ENCODE measurements at regions not wholly inside any gene's neighbourhood (a gene's known extent, or its start where the extent isn't known, plus 50 kb on each side); places are given as distances from the start of the nearest gene placed in this dataset.

DNA sequence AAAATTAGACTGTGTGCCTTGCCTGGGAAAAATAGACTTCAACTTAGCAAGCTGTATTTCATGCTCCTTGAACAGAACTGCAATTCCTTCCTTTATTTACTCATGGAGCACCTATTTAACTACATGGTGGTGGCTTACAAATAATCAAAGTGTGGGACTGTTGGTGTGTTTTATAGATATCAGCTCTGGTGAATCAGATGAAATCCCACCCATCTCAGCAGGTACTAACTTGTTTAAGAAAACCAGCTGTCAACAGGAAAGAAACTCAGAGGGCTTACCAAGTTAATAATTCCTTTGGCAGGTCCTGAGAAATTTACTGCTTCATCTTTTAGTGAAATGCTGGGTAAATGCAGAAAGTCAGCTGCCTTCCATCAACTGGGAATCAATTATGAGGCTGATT lies 830.6 kb downstream of the SLC4A3 start:
- Histone ChIP-seq H3K36me3 (ENCODE audit: control insufficient read depth, insufficient read depth, low read length) (no peaks in the 10 kb centered on the region), H3K27ac (ENCODE audit: extremely low read depth, low read depth, low read length) (no peak overlapping the region), H3K79me2 (ENCODE audit: control insufficient read depth, insufficient read depth, low read length) (no peaks in the 10 kb centered on the region), H3K27me3 (ENCODE audit: control insufficient read depth in 2 of 2, insufficient read depth in 2 of 2, low read length in 2 of 2) (no peaks in the 10 kb centered on the region), H3K4me3 (no peak overlapping the region), H3K4me2 (ENCODE audit: insufficient read depth, low read length) (no peak overlapping the region), H4K20me1 (replicated peaks; ENCODE audit: control insufficient read depth, insufficient read depth, low read length) (no peaks in the 10 kb centered on the region), H3K4me1 (replicated peaks in 1 of 2; ENCODE audit: control insufficient read depth in 2 of 2, insufficient read depth in 2 of 2, low read length in 2 of 2) (no peaks in the 10 kb centered on the region), H2AFZ (ENCODE audit: low read depth, low read length) (no peak overlapping the region), H3K9me1 (ENCODE audit: control insufficient read depth, insufficient read depth, low read length) (no peaks in the 10 kb centered on the region), H3K9ac (ENCODE audit: insufficient read depth in 1 of 2, low read depth in 2 of 2, low read length in 2 of 2) (no peak overlapping the region), H3K9me3 (replicated peaks; ENCODE audit: control insufficient read depth, insufficient read depth, low read depth, low read length) (0 out of 2 replicates have a peak, but pooled peaks cover 2% of the 10 kb centered on the region)
- in situ Hi-C loops (cut with MboI) = no loop called here
- TF ChIP-seq TEAD1 (CRISPR knock-in tag; IDR thresholded peaks at IDR 0.05) (no peak), PHF21A (IDR thresholded peaks at IDR 0.05; ENCODE audit: borderline replicate concordance, low read depth) (no peak)
- TF ChIP-seq, protein P1, sequence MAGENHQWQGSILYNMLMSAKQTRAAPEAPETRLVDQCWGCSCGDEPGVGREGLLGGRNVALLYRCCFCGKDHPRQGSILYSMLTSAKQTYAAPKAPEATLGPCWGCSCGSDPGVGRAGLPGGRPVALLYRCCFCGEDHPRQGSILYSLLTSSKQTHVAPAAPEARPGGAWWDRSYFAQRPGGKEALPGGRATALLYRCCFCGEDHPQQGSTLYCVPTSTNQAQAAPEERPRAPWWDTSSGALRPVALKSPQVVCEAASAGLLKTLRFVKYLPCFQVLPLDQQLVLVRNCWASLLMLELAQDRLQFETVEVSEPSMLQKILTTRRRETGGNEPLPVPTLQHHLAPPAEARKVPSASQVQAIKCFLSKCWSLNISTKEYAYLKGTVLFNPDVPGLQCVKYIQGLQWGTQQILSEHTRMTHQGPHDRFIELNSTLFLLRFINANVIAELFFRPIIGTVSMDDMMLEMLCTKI (IDR thresholded peaks at IDR 0.05; ENCODE audit: partially characterized antibody) = no peak
- TF ChIP-seq, protein P2, sequence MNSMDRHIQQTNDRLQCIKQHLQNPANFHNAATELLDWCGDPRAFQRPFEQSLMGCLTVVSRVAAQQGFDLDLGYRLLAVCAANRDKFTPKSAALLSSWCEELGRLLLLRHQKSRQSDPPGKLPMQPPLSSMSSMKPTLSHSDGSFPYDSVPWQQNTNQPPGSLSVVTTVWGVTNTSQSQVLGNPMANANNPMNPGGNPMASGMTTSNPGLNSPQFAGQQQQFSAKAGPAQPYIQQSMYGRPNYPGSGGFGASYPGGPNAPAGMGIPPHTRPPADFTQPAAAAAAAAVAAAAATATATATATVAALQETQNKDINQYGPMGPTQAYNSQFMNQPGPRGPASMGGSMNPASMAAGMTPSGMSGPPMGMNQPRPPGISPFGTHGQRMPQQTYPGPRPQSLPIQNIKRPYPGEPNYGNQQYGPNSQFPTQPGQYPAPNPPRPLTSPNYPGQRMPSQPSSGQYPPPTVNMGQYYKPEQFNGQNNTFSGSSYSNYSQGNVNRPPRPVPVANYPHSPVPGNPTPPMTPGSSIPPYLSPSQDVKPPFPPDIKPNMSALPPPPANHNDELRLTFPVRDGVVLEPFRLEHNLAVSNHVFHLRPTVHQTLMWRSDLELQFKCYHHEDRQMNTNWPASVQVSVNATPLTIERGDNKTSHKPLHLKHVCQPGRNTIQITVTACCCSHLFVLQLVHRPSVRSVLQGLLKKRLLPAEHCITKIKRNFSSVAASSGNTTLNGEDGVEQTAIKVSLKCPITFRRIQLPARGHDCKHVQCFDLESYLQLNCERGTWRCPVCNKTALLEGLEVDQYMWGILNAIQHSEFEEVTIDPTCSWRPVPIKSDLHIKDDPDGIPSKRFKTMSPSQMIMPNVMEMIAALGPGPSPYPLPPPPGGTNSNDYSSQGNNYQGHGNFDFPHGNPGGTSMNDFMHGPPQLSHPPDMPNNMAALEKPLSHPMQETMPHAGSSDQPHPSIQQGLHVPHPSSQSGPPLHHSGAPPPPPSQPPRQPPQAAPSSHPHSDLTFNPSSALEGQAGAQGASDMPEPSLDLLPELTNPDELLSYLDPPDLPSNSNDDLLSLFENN (IDR thresholded peaks at IDR 0.05; ENCODE audit: low read depth in 2 of 2, low read length in 2 of 2) = no peak
- no TSS peak for BruUV-seq (replicated peaks)
- ATAC-seq = no peak
- CTCF ChIA-PET (ENCODE audit: low intra/inter-chr PET ratio) = no interaction called here
- POLR2A ChIA-PET = no interaction called here
- no peak for DNase-seq (ENCODE audit: extremely low read depth in 1 of 4, low spot score in 3 of 4)
- FAIRE-seq = no peak
- intact Hi-C loops (cut with micrococcal nuclease) = no loop called here

All from K562 (cell line).